PC-3 (cell line): ENCODE measurements at regions not wholly inside any gene's neighbourhood (a gene's known extent, or its start where the extent isn't known, plus 50 kb on each side); places are given as distances from the start of the nearest gene placed in this dataset.
A peak's percentile ranks its signal among the peaks of the same experiment; 100 is the strongest.

Source experiments
- CTCF ChIP-seq: fragments of 300-600 bp; sonication (generic); conservative IDR thresholded peaks from 2 replicates; pipeline ENCODE4 v1.5.1; 2017; ENCODE audit warnings: antibody characterized with exemption, low read depth, mild to moderate bottlenecking, low read length
- EZH2 ChIP-seq: fragments of 300-600 bp; sonication (generic); IDR thresholded peaks from one replicate; pipeline ENCODE4 v1.6.1; 2017; ENCODE audit warnings: antibody characterized with exemption, mild to moderate bottlenecking, low read length; ENCODE audit not compliant: unreplicated experiment
- EZH2phosphoT487 ChIP-seq: fragments of 300-600 bp; sonication (generic); IDR thresholded peaks from 2 replicates; pipeline ENCODE4 v1.6.1; 2018; ENCODE audit warnings: mild to moderate bottlenecking, antibody characterized with exemption, low read length, borderline replicate concordance

DNA sequence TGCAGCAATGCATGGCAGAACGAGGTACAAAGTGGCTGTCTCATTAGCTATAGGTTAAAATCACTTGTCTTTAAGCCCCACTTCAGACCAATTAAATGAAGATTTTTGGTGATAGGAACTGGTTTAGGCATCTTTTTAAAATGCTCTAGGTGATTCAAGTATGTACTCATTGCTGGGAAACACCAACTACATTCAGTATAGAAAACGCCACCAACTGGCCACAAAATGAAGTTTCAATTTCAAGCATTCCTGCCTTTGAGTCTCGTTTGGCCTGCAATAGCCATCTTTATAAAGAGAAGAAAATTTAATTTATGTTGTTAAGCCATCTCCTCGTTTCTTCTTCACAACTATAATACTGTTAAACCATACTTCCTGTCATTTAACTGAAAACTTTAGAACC, 587.9 kb downstream of the GBE1 start:
- peak; percentile 78 for TF ChIP-seq CTCF
- TF ChIP-seq EZH2phosphoT487 = no peak
- TF ChIP-seq EZH2 = no peak
